ENCODE measurements at regions not wholly inside any gene's neighbourhood (a gene's known extent, or its start where the extent isn't known, plus 50 kb on each side); places are given as distances from the start of the nearest gene placed in this dataset.

GRCh38 chr5:68544091-68544647 lies 328.6 kb downstream of the PIK3R1 start:
- H3K9ac ChIP-seq (ENCODE audit: insufficient read depth in 1 of 2, low read depth in 2 of 2, low read length in 2 of 2), result no peak overlapping the region
- H3K9me3 ChIP-seq (replicated peaks; ENCODE audit: control insufficient read depth, insufficient read depth, low read depth, low read length), result no peaks in the 10 kb centered on the region
- WGBS (ENCODE audit: insufficient coverage, low coverage, missing lambda C conversion rate), result 3% methylated on average over 8 of the region's 8 CpGs
- CTCF ChIA-PET (ENCODE audit: low intra/inter-chr PET ratio), result no interaction called here
- no peak for FAIRE-seq
- no TSS peak for BruUV-seq (replicated peaks)
- no peaks in the 10 kb centered on the region for H3K36me3 ChIP-seq (ENCODE audit: control insufficient read depth, insufficient read depth, low read length)
- no peak for DNase-seq (ENCODE audit: extremely low read depth in 1 of 4, low spot score in 3 of 4)
- H3K27me3 ChIP-seq (ENCODE audit: control insufficient read depth in 2 of 2, insufficient read depth in 2 of 2, low read length in 2 of 2), result peaks cover 11 to 13% of the 10 kb centered on the region in 2 experiments
- H3K79me2 ChIP-seq (ENCODE audit: control insufficient read depth, insufficient read depth, low read length), result no peaks in the 10 kb centered on the region
- POLR2A ChIA-PET, result interaction anchor here (0.8 kb wide), 1 partner anchor 15 kb away, joined by 3 read pairs; no protein-coding TSS in a partner anchor
- H3K4me3 ChIP-seq, result no peak overlapping the region
- H4K20me1 ChIP-seq (replicated peaks; ENCODE audit: control insufficient read depth, insufficient read depth, low read length), result no peaks in the 10 kb centered on the region
- intact Hi-C loops (cut with micrococcal nuclease) (no loop called here), in situ Hi-C loops (cut with MboI) (no loop called here)
- H3K27ac ChIP-seq (ENCODE audit: extremely low read depth, low read depth, low read length), result no peak overlapping the region
- peaks cover under 1 to 3% of the 10 kb centered on the region in 2 experiments; a peak in 1 of 5 replicates for H3K4me1 ChIP-seq (replicated peaks in 1 of 2; ENCODE audit: control insufficient read depth in 2 of 2, insufficient read depth in 2 of 2, low read length in 2 of 2)
- H3K4me2 ChIP-seq (ENCODE audit: insufficient read depth, low read length), result no peak overlapping the region
- no peaks in the 10 kb centered on the region for H3K9me1 ChIP-seq (ENCODE audit: control insufficient read depth, insufficient read depth, low read length)
- no peak for ATAC-seq
- peak overlapping the region; percentile 9; the same call in 1 of the 2 replicates for H2AFZ ChIP-seq (ENCODE audit: low read depth, low read length)
- TF ChIP-seq ZKSCAN8 (CRISPR knock-in tag; IDR thresholded peaks at IDR 0.05), result no peak
- no peak for TF ChIP-seq NR3C1 (CRISPR knock-in tag; IDR thresholded peaks at IDR 0.05)
- TF ChIP-seq MBD2 (IDR thresholded peaks at IDR 0.05; ENCODE audit: borderline replicate concordance, low read depth), result no peak
- no peak for TF ChIP-seq POLR2A (conservative IDR thresholded peaks at IDR 0.05)
- TF ChIP-seq ZBTB43 (CRISPR knock-in tag; IDR thresholded peaks at IDR 0.05), result no peak
- no peak for TF ChIP-seq JUND (IDR thresholded peaks at IDR 0.05; ENCODE audit: borderline replicate concordance, low read depth, low read length)
- TF ChIP-seq JUND (tag; IDR thresholded peaks at IDR 0.05; ENCODE audit: borderline replicate concordance, low read depth, low read length), result no peak
- no peak for TF ChIP-seq DLX4 (CRISPR knock-in tag; IDR thresholded peaks at IDR 0.05)
- TF ChIP-seq HDAC8 (tag; IDR thresholded peaks at IDR 0.05), result no peak
- no peak for TF ChIP-seq NFXL1 (CRISPR knock-in tag; IDR thresholded peaks at IDR 0.05)
- TF ChIP-seq ZBTB11 (CRISPR knock-in tag; IDR thresholded peaks at IDR 0.05), result no peak
- TF ChIP-seq ZNF780A (CRISPR knock-in tag; IDR thresholded peaks at IDR 0.05), result no peak
- TF ChIP-seq HEY1 (CRISPR knock-in tag; IDR thresholded peaks at IDR 0.05; ENCODE audit: borderline replicate concordance), result no peak
- no peak for TF ChIP-seq POLR2B (IDR thresholded peaks at IDR 0.05; ENCODE audit: low read depth, partially characterized antibody)
- no peak for TF ChIP-seq CC2D1A (IDR thresholded peaks at IDR 0.05)
- no peak for TF ChIP-seq GTF2E2 (tag; IDR thresholded peaks at IDR 0.05)
- no peak for TF ChIP-seq ZNF655 (CRISPR knock-in tag; IDR thresholded peaks at IDR 0.05)

Measured in K562 (cell line).